GM21390 (cell line): ENCODE measurements at regions not wholly inside any gene's neighbourhood (a gene's known extent, or its start where the extent isn't known, plus 50 kb on each side); places are given as distances from the start of the nearest gene placed in this dataset.
"Not testable (repeated sequence)": the region's sequence is repeated elsewhere in the genome, so short reads cannot be mapped to it uniquely, and the experiment has no call there.

Source experiments
- ATAC-seq: cut with Tn5 transposase; IDR thresholded peaks from one replicate; pipeline ENCODE4 v1.9.1; 2021; ENCODE audit not compliant: unreplicated experiment

DNA sequence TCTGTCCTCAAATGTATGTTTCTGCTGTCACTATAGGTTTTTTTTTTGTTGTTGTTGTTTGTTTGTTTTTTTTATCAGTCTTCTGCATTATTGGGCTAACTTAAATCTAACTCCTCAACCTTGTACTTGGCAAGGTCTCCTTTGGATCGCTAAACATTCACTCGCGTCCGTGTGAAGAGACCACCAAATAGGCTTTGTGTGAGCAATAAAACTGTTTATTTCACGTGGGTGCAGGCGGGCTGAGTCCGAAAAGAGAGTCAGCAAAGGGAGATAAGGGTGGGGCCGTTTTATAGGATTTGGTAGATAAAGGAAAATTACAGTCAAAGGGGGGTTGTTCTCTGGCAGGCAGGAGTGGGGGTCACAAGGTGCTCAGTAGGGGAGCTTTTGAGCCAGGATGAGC is 845.6 kb upstream of the ANO3 start:
- ATAC-seq = not testable (repeated sequence)

- ATAC-seq = not testable (repeated sequence)
These were observed 843.8 kb upstream of the ANO3 start for GRCh38 chr11:25488176-25488575.

GRCh38 chr11:25501426-25501825 is 830.5 kb upstream of the ANO3 start:
- ATAC-seq = not testable (repeated sequence)

DNA sequence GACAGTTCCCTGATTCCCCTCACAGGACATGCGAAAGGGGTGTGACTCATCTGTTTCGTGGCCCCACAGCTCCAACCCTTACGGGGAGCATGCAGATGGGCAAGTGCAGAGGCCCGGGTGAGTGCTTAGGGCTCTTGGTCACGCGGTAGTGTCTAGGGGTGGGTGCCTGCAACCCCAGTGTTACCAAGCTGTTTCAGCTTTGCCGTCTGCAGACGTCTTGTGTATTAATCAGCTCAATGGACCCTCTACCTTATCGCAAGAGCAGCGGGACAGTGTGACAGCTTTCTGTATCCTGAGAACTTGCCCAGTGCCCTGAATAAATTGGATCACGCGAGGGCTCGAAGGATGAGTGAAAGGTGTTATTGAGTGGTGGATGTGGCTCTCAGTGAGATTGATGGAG is 816.4 kb upstream of the ANO3 start:
- no peak for ATAC-seq

- ATAC-seq = no peak
These were observed 811.5 kb upstream of the ANO3 start for GRCh38 chr11:25520459-25520858.

- no peak for ATAC-seq
These were observed 804.1 kb upstream of the ANO3 start for GRCh38 chr11:25527841-25528240.

DNA sequence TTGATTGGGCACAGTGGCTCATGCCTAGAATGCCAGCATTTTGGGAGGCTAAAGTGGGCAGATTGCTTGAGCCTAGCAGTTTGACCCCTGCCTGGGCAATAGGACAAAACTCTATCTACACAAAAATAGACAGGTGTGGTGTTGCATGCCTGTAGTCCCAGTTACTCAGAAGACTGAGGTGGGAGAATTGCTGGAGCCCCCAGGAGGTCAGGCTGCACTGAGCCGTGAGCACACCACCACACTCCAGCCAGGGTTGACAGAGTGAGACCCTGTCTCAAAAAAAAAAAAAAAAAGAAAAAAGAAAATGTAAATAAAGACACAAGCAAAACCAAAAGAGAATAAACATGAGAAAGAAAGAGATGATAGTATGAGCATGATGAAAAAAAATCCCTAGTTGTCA is 802.4 kb upstream of the ANO3 start:
- ATAC-seq = no peak

DNA sequence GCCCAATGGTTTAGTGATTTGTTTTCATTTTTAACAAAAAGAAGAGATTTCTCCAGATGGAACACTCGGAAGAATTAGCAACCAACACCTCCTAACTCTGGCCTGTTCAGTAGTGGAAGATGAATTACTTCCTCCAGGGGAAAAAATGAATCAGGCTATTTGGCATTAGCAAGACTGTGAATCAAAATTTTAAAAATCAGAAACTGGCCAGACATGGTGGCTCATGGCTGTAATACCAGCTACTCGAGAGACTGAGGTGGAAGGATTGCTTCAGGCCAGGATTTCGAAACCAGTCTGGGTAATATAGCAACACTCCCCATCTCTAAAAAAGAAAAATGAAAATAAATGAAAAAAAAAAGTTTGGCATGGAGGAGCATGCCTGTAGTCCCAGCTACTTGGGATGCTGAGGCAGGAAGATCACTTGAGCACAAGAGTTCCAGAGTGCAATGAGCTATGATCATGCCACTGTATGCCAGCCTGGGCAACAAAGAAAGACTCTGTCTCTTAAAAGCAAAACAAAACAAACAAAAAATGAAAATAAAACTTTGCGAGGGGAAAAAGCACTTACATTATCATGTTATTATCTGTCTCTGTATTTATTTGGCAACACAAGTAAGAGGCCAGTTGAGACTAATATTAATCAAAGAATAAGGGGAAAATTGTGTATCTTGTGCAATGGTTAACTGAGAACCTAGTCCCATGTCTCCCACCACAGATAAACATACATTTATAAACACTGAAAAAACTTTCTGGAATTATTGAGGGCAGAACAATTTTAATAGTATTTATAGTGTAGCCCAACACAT is 796.3 kb upstream of the ANO3 start:
- no peak for ATAC-seq

DNA sequence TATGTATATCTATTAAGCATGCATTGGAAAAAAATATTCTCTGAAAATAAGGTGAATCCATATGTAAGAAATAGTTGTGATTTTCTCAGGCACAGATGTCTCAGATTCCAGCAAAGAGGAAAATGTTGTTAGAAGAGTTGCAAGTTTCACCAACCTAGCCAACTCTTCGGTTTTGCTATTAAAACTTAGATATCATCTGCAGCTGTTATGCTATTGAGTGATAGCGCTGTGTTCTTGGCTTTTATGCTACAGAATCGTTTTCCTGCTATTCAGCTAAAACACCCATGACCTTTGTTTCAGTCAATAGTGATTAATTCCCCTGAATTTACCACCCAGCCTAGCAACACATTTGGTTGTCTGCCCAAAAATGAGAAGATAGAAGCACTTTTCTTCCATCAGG is 795.6 kb upstream of the ANO3 start:
- ATAC-seq = no peak

DNA sequence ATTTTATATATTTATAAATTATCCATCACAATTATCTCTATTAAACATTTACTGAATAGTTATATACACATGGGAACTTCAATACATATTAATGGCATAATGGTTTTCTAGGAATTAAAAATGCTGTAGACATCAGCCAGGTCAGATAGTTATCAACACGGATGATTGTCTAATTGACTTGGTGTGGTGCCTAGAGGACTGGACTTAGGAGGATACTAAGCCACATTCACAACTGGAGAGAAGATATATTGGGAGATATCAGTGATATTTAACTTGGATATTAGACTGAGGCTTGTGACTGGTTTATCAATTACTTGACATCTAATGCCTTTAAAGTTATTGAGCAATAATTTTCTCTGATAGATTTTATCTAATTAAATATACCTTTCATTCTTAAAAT is 794.5 kb upstream of the ANO3 start:
- ATAC-seq = no peak

DNA sequence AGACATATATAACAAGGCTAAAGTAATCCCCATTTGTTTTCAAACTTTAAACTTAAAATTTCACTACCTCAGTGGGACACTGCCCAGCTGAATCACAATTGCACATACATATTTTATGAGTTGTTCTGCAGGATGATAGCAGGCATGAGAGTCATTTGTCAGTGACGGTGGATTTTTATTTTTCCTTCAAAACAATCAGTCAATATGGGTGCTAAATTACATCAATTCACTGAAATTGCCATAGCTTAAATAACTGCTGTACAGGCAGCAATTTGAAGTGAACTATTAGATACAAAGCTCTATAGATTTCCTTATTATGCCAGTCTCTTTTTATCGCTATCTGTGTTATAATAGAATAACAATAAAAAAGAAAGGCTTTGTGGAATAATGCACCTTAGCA is 784.6 kb upstream of the ANO3 start:
- ATAC-seq = no peak

DNA sequence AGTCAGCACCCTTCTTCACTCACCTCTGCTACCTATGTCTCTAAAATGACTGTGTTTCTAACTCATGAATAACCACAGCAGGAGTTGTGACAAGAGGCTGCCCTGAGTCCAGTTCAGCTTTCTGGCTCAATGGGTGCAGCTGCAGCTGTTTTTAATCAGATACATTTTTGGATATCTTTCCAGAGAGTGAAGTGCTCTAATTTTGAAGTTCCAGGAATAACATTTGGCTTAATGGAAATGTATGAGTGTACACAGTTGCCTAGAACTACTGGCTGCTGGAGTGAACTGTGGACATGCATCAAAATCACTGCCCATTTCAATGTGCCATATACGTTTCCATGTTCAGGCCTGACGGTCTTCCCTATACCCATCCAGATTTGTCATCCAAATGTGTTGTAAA is 769.5 kb upstream of the ANO3 start:
- ATAC-seq = no peak

GRCh38 chr11:25565846-25566245 is 766.1 kb upstream of the ANO3 start:
- no peak for ATAC-seq

GRCh38 chr11:25566298-25567200 is 765.4 kb upstream of the ANO3 start:
- ATAC-seq = no peak

DNA sequence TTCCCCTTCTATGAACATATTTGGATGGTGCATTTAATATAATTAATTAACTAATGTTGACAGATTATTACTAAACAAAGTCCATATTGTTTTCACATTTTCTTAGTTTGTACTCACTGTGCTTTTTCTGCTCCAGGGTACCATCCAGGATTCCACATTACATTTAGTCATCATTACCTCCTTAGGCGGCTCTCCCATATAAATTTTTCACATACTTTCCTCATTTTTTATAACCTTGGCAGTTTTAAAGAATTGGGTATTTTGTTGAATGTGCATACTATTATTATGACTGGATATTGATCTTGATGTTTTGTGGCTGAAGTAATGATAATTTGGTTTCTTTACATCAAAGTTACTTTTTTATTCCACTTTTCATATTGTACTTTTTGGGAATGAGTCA is 755.6 kb upstream of the ANO3 start:
- no peak for ATAC-seq

DNA sequence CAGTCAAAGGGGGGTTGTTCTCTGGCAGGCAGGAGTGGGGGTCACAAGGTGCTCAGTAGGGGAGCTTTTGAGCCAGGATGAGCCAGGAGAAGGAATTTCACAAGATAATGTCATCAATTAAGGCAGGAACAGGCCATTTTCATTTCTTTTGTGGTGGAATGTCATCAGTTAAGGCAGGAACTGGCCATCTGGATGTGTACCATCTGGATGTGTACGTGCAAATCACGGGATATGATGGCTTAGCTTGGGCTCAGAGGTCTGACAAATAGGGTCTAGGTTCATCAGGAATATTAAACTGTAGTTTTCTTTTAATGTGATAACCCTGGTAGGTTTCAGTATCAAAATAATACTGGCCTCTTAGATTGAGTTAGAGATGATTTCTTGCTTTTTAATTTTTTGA is 752.4 kb upstream of the ANO3 start:
- ATAC-seq = not testable (repeated sequence)

GRCh38 chr11:25583596-25583995 is 748.3 kb upstream of the ANO3 start:
- ATAC-seq = no peak

DNA sequence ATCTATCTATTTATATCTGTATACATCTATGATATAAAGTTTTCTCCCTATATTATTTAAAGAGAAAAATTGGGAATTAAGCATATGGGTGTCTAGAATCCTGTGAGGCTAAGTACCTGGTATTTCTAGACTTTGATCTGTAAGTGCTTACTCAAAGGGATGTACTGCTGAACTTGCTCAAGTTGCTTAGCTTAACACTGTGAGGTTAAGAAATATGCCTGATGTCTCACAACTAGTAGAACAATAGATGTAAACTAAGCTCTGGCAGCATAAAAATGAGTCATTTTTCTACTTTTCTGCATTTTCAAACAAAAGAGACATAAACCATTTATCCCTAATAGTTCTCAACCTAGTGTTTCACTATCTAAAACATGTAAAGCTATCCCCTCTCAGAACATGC is 744.4 kb upstream of the ANO3 start:
- ATAC-seq = no peak

GRCh38 chr11:25593221-25593620 is 738.7 kb upstream of the ANO3 start:
- ATAC-seq = no peak

GRCh38 chr11:25596701-25597100 is 735.2 kb upstream of the ANO3 start:
- no peak for ATAC-seq

DNA sequence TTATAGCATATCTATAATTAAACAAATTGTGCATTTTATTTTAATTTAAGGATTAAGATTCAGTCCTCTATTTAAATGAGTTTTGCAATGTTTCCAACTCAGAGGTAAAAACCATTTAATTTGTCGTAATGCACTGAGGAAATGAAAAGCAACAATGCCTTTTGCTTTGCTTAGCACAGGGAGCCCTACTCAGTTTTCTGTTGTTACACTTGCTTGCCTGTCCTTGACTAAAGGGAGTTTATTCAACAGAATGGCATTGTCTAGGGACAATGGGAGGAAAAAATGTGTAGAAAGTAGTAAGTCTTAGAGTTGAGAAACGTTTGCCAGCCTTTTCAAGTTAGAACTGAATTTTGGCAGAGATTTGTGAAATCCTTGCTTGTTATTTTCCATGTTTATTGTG is 734.2 kb upstream of the ANO3 start:
- ATAC-seq = no peak

- ATAC-seq = no peak
These were observed 729.8 kb upstream of the ANO3 start for GRCh38 chr11:25602149-25602548.
